Trophoblast cell (in vitro differentiated cells and primary cell): ENCODE measurements at regions not wholly inside any gene's neighbourhood (a gene's known extent, or its start where the extent isn't known, plus 50 kb on each side); places are given as distances from the start of the nearest gene placed in this dataset.

Experiments used
- DNase-seq, 2 donors: peaks; one replicate each; pipeline ENCODE4 v3.0.0-alpha.2; 2016
- H2AFZ ChIP-seq: 2 replicates; pipeline ENCODE4 v1.6.1; 2013; ENCODE audit warnings: low read length, moderate library complexity, mild to moderate bottlenecking; ENCODE audit not compliant: insufficient read depth, poor library complexity
- H2AK5ac ChIP-seq: 2 replicates; pipeline ENCODE4 v1.6.1; 2013; ENCODE audit warnings: mild to moderate bottlenecking, low read length
- H2BK120ac ChIP-seq: 2 replicates; pipeline ENCODE4 v1.6.1; 2013; ENCODE audit warnings: low read length, mild to moderate bottlenecking, moderate library complexity; ENCODE audit not compliant: insufficient read depth, poor library complexity
- H2BK12ac ChIP-seq: 2 replicates; pipeline ENCODE4 v1.6.1; 2013; ENCODE audit warnings: mild to moderate bottlenecking, low read length, moderate library complexity
- H2BK5ac ChIP-seq: 2 replicates; pipeline ENCODE4 v1.6.1; 2013; ENCODE audit warnings: low read length, low read depth, moderate library complexity, mild to moderate bottlenecking; ENCODE audit not compliant: poor library complexity
- H3K14ac ChIP-seq: 2 replicates; pipeline ENCODE4 v1.6.1; 2013; ENCODE audit warnings: mild to moderate bottlenecking, low read length
- H3K18ac ChIP-seq: 2 replicates; pipeline ENCODE4 v1.6.1; 2013; ENCODE audit warnings: mild to moderate bottlenecking, low read length
- H3K23ac ChIP-seq: 2 replicates; pipeline ENCODE4 v1.6.1; 2013; ENCODE audit warnings: low read length
- H3K27ac ChIP-seq: 2 replicates; pipeline ENCODE4 v1.5.1; 2013; ENCODE audit warnings: low read depth, mild to moderate bottlenecking, inconsistent platforms, low read length, moderate library complexity
- H3K27me3 ChIP-seq: 2 replicates; pipeline ENCODE4 v1.6.1; 2013; ENCODE audit warnings: inconsistent platforms, mild to moderate bottlenecking, low read length, moderate library complexity; ENCODE audit not compliant: insufficient read depth
- H3K36me3 ChIP-seq, 2 experiments: 1 replicate in 1 of 2; 2 replicates in 1 of 2; pipeline ENCODE4 v1.6.1; 2013; ENCODE audit warnings: low read length in 2 of 2, mild to moderate bottlenecking in 2 of 2, moderate library complexity in 1 of 2; ENCODE audit not compliant: insufficient read depth in 2 of 2, control insufficient read depth in 1 of 2
- H3K4ac ChIP-seq: 2 replicates; pipeline ENCODE4 v1.6.1; 2013; ENCODE audit warnings: low read depth, mild to moderate bottlenecking, low read length, moderate library complexity
- H3K4me1 ChIP-seq, 2 experiments: 1 replicate in 1 of 2; 2 replicates in 1 of 2; pipeline ENCODE4 v1.6.1; 2013; ENCODE audit warnings: low read length in 2 of 2, mild to moderate bottlenecking in 2 of 2, moderate library complexity in 1 of 2; ENCODE audit not compliant: insufficient read depth in 2 of 2, control insufficient read depth in 1 of 2
- H3K4me2 ChIP-seq: 2 replicates; pipeline ENCODE4 v1.6.1; 2013; ENCODE audit warnings: inconsistent platforms, mild to moderate bottlenecking, low read length, moderate library complexity
- H3K4me3 ChIP-seq: 2 replicates; pipeline ENCODE4 v1.5.1; 2013; ENCODE audit warnings: mild to moderate bottlenecking, low read depth, low read length, inconsistent platforms
- H3K79me1 ChIP-seq: one replicate; pipeline ENCODE4 v1.6.1; 2013; ENCODE audit warnings: low read length
- H3K79me2 ChIP-seq: 2 replicates; pipeline ENCODE4 v1.6.1; 2013; ENCODE audit warnings: low read length, mild to moderate bottlenecking; ENCODE audit not compliant: control insufficient read depth, insufficient read depth, poor library complexity
- H3K9ac ChIP-seq: 2 replicates; pipeline ENCODE4 v1.6.1; 2013; ENCODE audit warnings: mild to moderate bottlenecking, low read length
- H3K9me3 ChIP-seq: 2 replicates; pipeline ENCODE4 v1.6.1; 2013; ENCODE audit warnings: low read depth, mild to moderate bottlenecking, control low read depth, inconsistent platforms, low read length; ENCODE audit not compliant: insufficient read depth
- H4K12ac ChIP-seq: 2 replicates; pipeline ENCODE4 v1.6.1; 2013; ENCODE audit warnings: low read depth, mild to moderate bottlenecking, low read length, moderate library complexity
- H4K8ac ChIP-seq: 2 replicates; pipeline ENCODE4 v1.6.1; 2013; ENCODE audit warnings: low read depth, mild to moderate bottlenecking, low read length, moderate library complexity
- H4K91ac ChIP-seq: one replicate; pipeline ENCODE4 v1.6.1; 2013; ENCODE audit warnings: low read depth, mild to moderate bottlenecking, low read length, moderate library complexity
- WGBS: extraction: QIAGEN DNeasy Blood & Tissue Kit; methylation state at CpG from one replicate; pipeline ENCODE4 v1.1.7; 2013; ENCODE audit warnings: missing lambda C conversion rate; ENCODE audit not compliant: insufficient read length, insufficient coverage; ENCODE audit errors: extremely low coverage; 5-methylcytosine and 5-hydroxymethylcytosine counted together

DNA sequence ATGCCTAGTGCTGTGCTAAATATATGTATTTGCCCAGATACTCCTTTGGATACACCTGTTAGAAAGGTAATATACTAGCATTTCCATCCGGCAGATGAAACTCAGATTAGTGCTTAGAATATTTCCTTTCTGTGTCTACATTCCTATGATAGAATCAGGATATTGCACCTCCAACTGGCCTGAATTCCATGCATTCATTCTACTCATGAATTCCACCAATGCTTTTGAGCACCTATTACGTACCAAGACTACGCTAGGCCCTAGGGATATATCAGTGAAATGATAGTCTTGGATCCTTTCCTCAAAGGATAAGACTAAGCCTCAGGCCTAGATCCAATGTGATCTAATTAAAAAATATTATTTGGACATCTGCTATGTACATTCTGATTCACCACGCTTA lies 223.8 kb upstream of the SERP2 start:
- Histone ChIP-seq H2AFZ (no peak overlapping the region), H3K27ac (no peak overlapping the region), H2BK12ac (no peak overlapping the region), H3K4ac (no peak overlapping the region), H3K14ac (no peak overlapping the region), H3K23ac (no peak overlapping the region), H2AK5ac (no peak overlapping the region), H4K12ac (no peak overlapping the region), H3K9ac (no peak overlapping the region), H3K9me3 (no peaks in the 10 kb centered on the region), H2BK120ac (no peak overlapping the region), H3K27me3 (no peaks in the 10 kb centered on the region), H3K4me3 (no peak overlapping the region), H3K36me3 (no peaks in the 10 kb centered on the region), H3K18ac (no peak overlapping the region), H4K8ac (no peak overlapping the region), H2BK5ac (no peak overlapping the region), H3K4me2 (no peak overlapping the region), H3K79me1 (no peaks in the 10 kb centered on the region), H3K79me2 (no peaks in the 10 kb centered on the region), H4K91ac (no peak overlapping the region), H3K4me1 (peaks cover 2% of the 10 kb centered on the region in 2 experiments)
- WGBS = no CpG with 5 or more reads among the region's 4 CpGs
- peak; percentile 74 to 96 for DNase-seq

DNA sequence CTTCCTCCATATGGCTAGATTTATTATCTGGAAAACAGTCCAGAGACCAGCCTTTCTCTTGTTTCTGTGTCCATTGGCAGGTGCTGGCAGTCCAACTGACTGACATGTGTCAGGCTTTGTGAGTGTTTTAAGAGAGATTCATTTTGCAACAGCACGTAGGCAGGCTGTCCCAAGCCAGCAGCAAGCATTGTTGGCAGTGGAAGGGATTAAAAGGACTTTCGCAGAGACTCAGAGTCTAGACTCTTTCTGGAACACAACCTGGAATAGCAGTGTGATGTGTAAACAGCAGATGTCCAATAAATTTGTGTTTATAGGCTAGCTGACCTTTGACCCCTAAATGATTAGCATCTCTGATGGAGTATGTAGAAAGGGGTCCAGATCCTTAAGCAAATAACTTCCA lies 222.2 kb upstream of the SERP2 start:
- Histone ChIP-seq H3K27ac (no peak overlapping the region), H3K9me3 (no peaks in the 10 kb centered on the region), H2BK5ac (no peak overlapping the region), H3K4ac (no peak overlapping the region), H3K9ac (no peak overlapping the region), H4K8ac (no peak overlapping the region), H3K4me3 (no peak overlapping the region), H3K4me2 (no peak overlapping the region), H2AK5ac (no peak overlapping the region), H3K27me3 (no peaks in the 10 kb centered on the region), H3K23ac (no peak overlapping the region), H2BK12ac (no peak overlapping the region), H3K79me2 (no peaks in the 10 kb centered on the region), H4K12ac (no peak overlapping the region), H2AFZ (no peak overlapping the region), H3K4me1 (peaks cover 7 to 12% of the 10 kb centered on the region in 2 experiments), H3K36me3 (no peaks in the 10 kb centered on the region), H3K18ac (no peak overlapping the region), H3K79me1 (no peaks in the 10 kb centered on the region), H2BK120ac (no peak overlapping the region), H4K91ac (no peak overlapping the region), H3K14ac (no peak overlapping the region)
- no CpG with 5 or more reads among the region's 2 CpGs for WGBS
- peak in 1 of 2 donors; percentile 32 for DNase-seq

DNA sequence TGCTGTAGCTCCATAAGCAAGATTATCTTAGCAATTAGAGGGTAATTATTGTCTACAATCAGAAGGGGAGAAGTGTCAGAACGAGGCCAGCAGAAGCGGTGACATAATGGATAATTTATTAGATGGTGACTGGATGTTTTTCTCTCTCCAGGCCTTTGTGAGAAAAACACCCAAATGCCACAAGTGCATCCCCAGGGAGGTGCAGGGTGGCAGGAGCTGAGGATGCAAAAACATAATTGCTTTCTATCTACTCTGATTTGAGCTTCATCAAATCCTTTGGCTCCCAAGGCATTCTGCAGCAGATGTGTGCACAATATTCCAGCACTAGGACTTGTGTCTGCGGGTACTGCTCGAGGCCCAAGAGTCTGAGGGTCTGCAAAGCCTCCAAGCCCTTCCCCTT lies 220.1 kb upstream of the SERP2 start:
- Histone ChIP-seq H3K79me2 (no peaks in the 10 kb centered on the region), H3K4me2 (no peak overlapping the region), H3K23ac (no peak overlapping the region), H2BK5ac (no peak overlapping the region), H3K27me3 (no peaks in the 10 kb centered on the region), H3K9ac (no peak overlapping the region), H4K8ac (no peak overlapping the region), H3K36me3 (no peaks in the 10 kb centered on the region), H4K12ac (no peak overlapping the region), H3K9me3 (no peaks in the 10 kb centered on the region), H3K4ac (no peak overlapping the region), H3K4me3 (no peak overlapping the region), H4K91ac (no peak overlapping the region), H2AFZ (no peak overlapping the region), H2AK5ac (no peak overlapping the region), H3K4me1 (peaks cover 7 to 10% of the 10 kb centered on the region in 2 experiments), H3K27ac (no peak overlapping the region), H3K18ac (no peak overlapping the region), H2BK12ac (no peak overlapping the region), H2BK120ac (no peak overlapping the region), H3K79me1 (no peaks in the 10 kb centered on the region), H3K14ac (no peak overlapping the region)
- no peak for DNase-seq
- no CpG with 5 or more reads among the region's 4 CpGs for WGBS

DNA sequence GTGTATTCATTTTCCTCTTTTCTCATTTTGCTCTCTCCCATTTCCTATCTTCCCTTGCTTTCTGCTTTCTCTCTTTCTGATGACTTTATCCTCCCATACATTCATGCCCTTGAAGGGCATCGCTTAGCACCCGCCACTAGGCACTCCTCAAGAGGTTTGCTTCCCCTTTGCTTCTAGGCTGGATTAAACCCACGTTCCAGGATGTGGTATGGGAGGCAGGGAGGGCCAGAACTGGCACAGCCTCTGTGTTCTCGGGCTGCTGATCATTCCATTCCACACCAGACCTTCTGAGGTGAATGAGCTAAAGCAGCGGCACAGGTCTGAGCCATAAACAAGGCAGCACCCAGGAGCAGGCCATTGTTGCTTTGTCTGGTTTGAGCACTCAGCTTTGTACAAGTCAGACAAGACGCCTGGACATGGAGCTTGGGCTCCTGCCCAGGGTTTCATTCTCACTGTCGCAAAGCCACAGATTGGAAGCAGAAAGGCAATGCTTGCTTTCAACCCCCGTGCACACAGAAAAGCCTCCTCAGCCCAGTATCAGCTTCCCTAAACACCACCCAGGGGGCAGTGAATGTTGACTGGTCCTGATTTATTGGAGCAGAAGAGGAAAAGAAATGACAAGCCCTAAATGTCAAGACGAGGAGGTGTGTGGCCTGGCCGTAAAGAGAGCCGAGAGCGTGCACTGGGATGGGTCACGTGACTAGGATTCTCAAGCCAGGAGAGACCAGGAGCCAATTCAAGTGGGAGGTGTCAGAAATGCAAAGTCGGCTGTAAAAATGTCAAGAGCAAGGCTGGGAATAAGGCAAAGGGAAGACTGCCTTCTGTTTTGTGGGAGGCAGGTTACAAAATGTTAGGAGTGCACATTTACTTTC lies 218.0 kb upstream of the SERP2 start:
- H3K4me2 ChIP-seq = peak overlapping the region; percentile 30
- H3K14ac ChIP-seq = no peak overlapping the region
- H3K4ac ChIP-seq = no peak overlapping the region
- H2AFZ ChIP-seq = no peak overlapping the region
- H3K9me3 ChIP-seq = no peaks in the 10 kb centered on the region
- H2BK12ac ChIP-seq = no peak overlapping the region
- no peak overlapping the region for H2AK5ac ChIP-seq
- H4K12ac ChIP-seq = no peak overlapping the region
- H3K27me3 ChIP-seq = no peaks in the 10 kb centered on the region
- H3K36me3 ChIP-seq = no peaks in the 10 kb centered on the region
- no peak overlapping the region for H3K27ac ChIP-seq
- no peaks in the 10 kb centered on the region for H3K79me2 ChIP-seq
- H3K79me1 ChIP-seq = no peaks in the 10 kb centered on the region
- H4K91ac ChIP-seq = no peak overlapping the region
- no peak overlapping the region for H2BK5ac ChIP-seq
- DNase-seq = peak in 1 of 2 donors; percentile 33
- no peak overlapping the region for H4K8ac ChIP-seq
- H3K23ac ChIP-seq = no peak overlapping the region
- no peak overlapping the region for H3K9ac ChIP-seq
- no peak overlapping the region for H3K4me3 ChIP-seq
- H3K18ac ChIP-seq = no peak overlapping the region
- no peak overlapping the region for H2BK120ac ChIP-seq
- no CpG with 5 or more reads among the region's 14 CpGs for WGBS
- H3K4me1 ChIP-seq = peaks cover 6 to 12% of the 10 kb centered on the region in 2 experiments
